Keratinocyte (primary cell): ENCODE measurements at regions not wholly inside any gene's neighbourhood (a gene's known extent, or its start where the extent isn't known, plus 50 kb on each side); places are given as distances from the start of the nearest gene placed in this dataset.
A peak's percentile ranks its signal among the peaks of the same experiment; 100 is the strongest.

Source experiments
- EZH2 ChIP-seq: IDR thresholded peaks from one replicate; pipeline ENCODE4 v1.6.1; 2012; ENCODE audit warnings: inconsistent platforms, mild to moderate bottlenecking, low read length, moderate library complexity
- TF ChIP-seq, protein P1 (sequence below), 3 experiments: IDR thresholded peaks in 1 of 3; conservative IDR thresholded peaks in 1 of 3; optimal IDR thresholded peaks in 1 of 3; 2 replicates in 2 of 3; 3 replicates in 1 of 3; pipeline versions ENCODE3 to v1.5.1; 2011; ENCODE audit warnings: low read length in 3 of 3, mild to moderate bottlenecking in 3 of 3, moderate library complexity in 2 of 3, control low read depth in 1 of 3, inconsistent platforms in 1 of 3; ENCODE audit not compliant: insufficient read depth in 2 of 3; ENCODE audit errors: extremely low read depth in 1 of 3

DNA sequence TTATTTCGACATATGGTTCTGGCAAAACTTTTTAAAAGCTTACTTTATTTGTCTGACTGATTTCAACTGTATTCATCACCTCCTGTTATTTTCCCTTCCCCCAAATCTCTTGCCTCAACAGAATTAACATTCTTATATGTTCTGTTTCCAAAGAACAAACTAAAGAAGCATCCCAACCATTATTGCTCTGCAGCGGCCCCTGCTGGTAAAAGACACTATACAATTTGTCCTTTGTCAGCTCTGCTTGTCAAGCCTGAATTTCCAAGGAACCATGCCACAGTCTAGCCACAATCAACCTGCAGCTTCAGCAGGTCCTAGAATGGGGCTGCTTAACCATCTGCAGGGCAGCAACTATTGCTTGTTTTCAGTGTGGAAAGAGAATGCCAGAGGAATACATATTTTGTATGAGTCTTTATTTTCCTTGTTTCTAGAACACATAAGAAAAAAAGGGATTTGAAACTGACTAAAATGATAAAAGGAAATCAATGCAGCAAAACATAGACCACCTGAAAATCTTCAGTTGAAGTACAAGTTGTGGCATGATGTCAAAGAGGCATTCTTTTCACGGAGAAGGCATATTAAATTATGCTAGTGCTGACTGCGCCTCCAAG lies 845.3 kb downstream of the DIAPH3 start:
- TF ChIP-seq EZH2, result no peak
- TF ChIP-seq, protein P1, sequence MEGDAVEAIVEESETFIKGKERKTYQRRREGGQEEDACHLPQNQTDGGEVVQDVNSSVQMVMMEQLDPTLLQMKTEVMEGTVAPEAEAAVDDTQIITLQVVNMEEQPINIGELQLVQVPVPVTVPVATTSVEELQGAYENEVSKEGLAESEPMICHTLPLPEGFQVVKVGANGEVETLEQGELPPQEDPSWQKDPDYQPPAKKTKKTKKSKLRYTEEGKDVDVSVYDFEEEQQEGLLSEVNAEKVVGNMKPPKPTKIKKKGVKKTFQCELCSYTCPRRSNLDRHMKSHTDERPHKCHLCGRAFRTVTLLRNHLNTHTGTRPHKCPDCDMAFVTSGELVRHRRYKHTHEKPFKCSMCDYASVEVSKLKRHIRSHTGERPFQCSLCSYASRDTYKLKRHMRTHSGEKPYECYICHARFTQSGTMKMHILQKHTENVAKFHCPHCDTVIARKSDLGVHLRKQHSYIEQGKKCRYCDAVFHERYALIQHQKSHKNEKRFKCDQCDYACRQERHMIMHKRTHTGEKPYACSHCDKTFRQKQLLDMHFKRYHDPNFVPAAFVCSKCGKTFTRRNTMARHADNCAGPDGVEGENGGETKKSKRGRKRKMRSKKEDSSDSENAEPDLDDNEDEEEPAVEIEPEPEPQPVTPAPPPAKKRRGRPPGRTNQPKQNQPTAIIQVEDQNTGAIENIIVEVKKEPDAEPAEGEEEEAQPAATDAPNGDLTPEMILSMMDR (optimal IDR thresholded peaks at IDR 0.05 in 1 of 3, IDR thresholded peaks at IDR 0.05 in 1 of 3, conservative IDR thresholded peaks at IDR 0.05 in 1 of 3; ENCODE audit: extremely low read depth in 1 of 3, insufficient read depth in 2 of 3, low read length in 3 of 3), result peak; percentile 58 to 75 (median 68)
